HepG2 (cell line): ENCODE measurements at regions not wholly inside any gene's neighbourhood (a gene's known extent, or its start where the extent isn't known, plus 50 kb on each side); places are given as distances from the start of the nearest gene placed in this dataset.

Source experiments
- ATAC-seq: fragments of 200-7000 bp; cut with Tn5 transposase; 3 replicates; pipeline ENCODE4 v1.9.1; 2020; ENCODE audit warnings: mild to moderate bottlenecking, moderate library complexity
- BruUV-seq: library from RNA; stranded (reverse); fragments of 400-500 nt; replicated peaks from 2 replicates; lab custom pipeline; 2021; lab: Mats Ljungman, UMichigan
- CTCF ChIA-PET: fragments of 300-600 bp; formaldehyde crosslinking; extraction: SDS; loops from one replicate; lab custom pipeline; 2021; ENCODE audit warnings: low total read pairs, inconsistent platforms, low intra/inter-chr PET ratio; lab: Yijun Ruan, JAX
- POLR2A ChIA-PET: fragments of 350-600 bp; sonication (Branson Sonifier 250); formaldehyde crosslinking; loops from one replicate; lab custom pipeline; 2020; ENCODE audit warnings: antibody characterized with exemption, inconsistent platforms; lab: Yijun Ruan, JAX
- DNase-seq: peaks from one replicate; pipeline ENCODE4 v3.0.0-alpha.2; 2015; ENCODE audit warnings: low spot score
- FAIRE-seq: peaks from 3 replicates; lab custom pipeline; 2011; peaks lifted over from hg19 to GRCh38; lab: Jason Lieb, UNC
- H2AFZ ChIP-seq: one replicate; pipeline ENCODE4 v1.6.1; 2011; ENCODE audit warnings: low read length, inconsistent platforms
- H3K27ac ChIP-seq: fragments of 300-600 bp; 3 replicates; pipeline ENCODE4 v1.8.0; 2011; ENCODE audit warnings: mixed run types, mild to moderate bottlenecking, mixed read lengths, low read length, inconsistent platforms; ENCODE audit not compliant: insufficient read depth; ENCODE audit errors: extremely low read length
- H3K27me3 ChIP-seq, 2 experiments: fragments of 200-600 bp in 1 of 2; 2 replicates in 1 of 2; 3 replicates in 1 of 2; pipeline versions ENCODE4 v1.6.0 to v1.8.0; 2011; ENCODE audit warnings: low read length in 2 of 2, mild to moderate bottlenecking in 2 of 2, moderate library complexity in 2 of 2, inconsistent platforms in 1 of 2; ENCODE audit not compliant: insufficient read depth in 2 of 2, control insufficient read depth in 1 of 2
- H3K36me3 ChIP-seq, 2 experiments: fragments of 200-600 bp in 1 of 2; replicated peaks in 1 of 2; 2 replicates in 1 of 2; 3 replicates in 1 of 2; pipeline versions ENCODE4 v1.5.1 to v1.8.0; 2011; ENCODE audit warnings: low read length in 2 of 2, inconsistent platforms in 1 of 2; ENCODE audit not compliant: insufficient read depth in 2 of 2, control insufficient read depth in 1 of 2
- H3K4me1 ChIP-seq: 2 replicates; pipeline ENCODE4 v1.5.1; 2012; ENCODE audit warnings: low read length, inconsistent platforms; ENCODE audit not compliant: insufficient read depth
- H3K4me2 ChIP-seq: 2 replicates; pipeline ENCODE4 v1.6.0; 2011; ENCODE audit warnings: low read depth, low read length, inconsistent platforms
- H3K4me3 ChIP-seq, 3 experiments: fragments of 200-600 bp in 1 of 3; sonication (generic), shearing (Covaris generic) in 1 of 3; replicated peaks in 1 of 3; 2 replicates each; pipeline ENCODE4 v1.5.1; 2011 to 2016; ENCODE audit warnings: low read length in 3 of 3, inconsistent platforms in 2 of 3, low read depth in 2 of 3, mild to moderate bottlenecking in 2 of 3, control low read depth in 1 of 3, mixed read lengths in 1 of 3; ENCODE audit not compliant: insufficient read depth in 1 of 3
- H3K79me2 ChIP-seq: one replicate; pipeline ENCODE4 v1.6.1; 2011; ENCODE audit warnings: low read length, inconsistent platforms; ENCODE audit not compliant: insufficient read depth
- H3K9ac ChIP-seq: 2 replicates; pipeline ENCODE4 v1.6.0; 2011; ENCODE audit warnings: mild to moderate bottlenecking, low read depth, low read length, inconsistent platforms; ENCODE audit not compliant: insufficient read depth
- H3K9me3 ChIP-seq: 2 replicates; pipeline ENCODE4 v1.5.1; 2012; ENCODE audit warnings: mild to moderate bottlenecking, low read length
- H4K20me1 ChIP-seq: 2 replicates; pipeline ENCODE4 v1.6.0; 2011; ENCODE audit warnings: inconsistent platforms, mild to moderate bottlenecking, low read length, moderate library complexity; ENCODE audit not compliant: insufficient read depth
- CEBPB ChIP-seq: IDR thresholded peaks from 2 replicates; pipeline ENCODE4 v1.6.1; 2011; ENCODE audit warnings: low read depth, low read length, improper control_type of control experiment, borderline replicate concordance
- ESRRA ChIP-seq: sonication (generic); formaldehyde crosslinking; IDR thresholded peaks from 2 replicates; pipeline ENCODE4 v1.5.1; 2020; ENCODE audit warnings: mild to moderate bottlenecking, low read depth, missing genetic modification reagents
- KDM1A ChIP-seq: IDR thresholded peaks from 2 replicates; pipeline ENCODE4 v1.6.1; 2016; ENCODE audit warnings: missing compliant biosample characterization
- KLF11 ChIP-seq: IDR thresholded peaks from 2 replicates; pipeline ENCODE4 v1.6.1; 2016; ENCODE audit warnings: missing compliant biosample characterization
- MBNL3 ChIP-seq: fragments of 250-450 bp; sonication (Bioruptor Pico); conservative IDR thresholded peaks from 2 replicates; pipeline ENCODE4 v1.8.0; 2022; ENCODE audit warnings: mild to moderate bottlenecking, inconsistent platforms
- MTF1 ChIP-seq: sonication (generic); formaldehyde crosslinking; IDR thresholded peaks from 2 replicates; pipeline ENCODE4 v1.5.0; 2020; ENCODE audit warnings: missing genetic modification reagents
- NBN ChIP-seq: fragments of 450-650 bp; conservative IDR thresholded peaks from 2 replicates; pipeline ENCODE4 v1.6.1; 2017
- PHF21A ChIP-seq: sonication (generic); formaldehyde crosslinking; IDR thresholded peaks from 2 replicates; pipeline ENCODE4 v1.5.0; 2020; ENCODE audit warnings: mild to moderate bottlenecking, missing genetic modification reagents
- SKI ChIP-seq: fragments of 450-650 bp; IDR thresholded peaks from one replicate; pipeline ENCODE4 v1.6.1; 2018; ENCODE audit warnings: mild to moderate bottlenecking; ENCODE audit not compliant: partially characterized antibody
- SMC3 ChIP-seq: IDR thresholded peaks from 2 replicates; pipeline ENCODE4 v1.6.1; 2011; ENCODE audit warnings: low read length, improper control_type of control experiment
- SRSF9 ChIP-seq: fragments of 200-400 bp; formaldehyde crosslinking; IDR thresholded peaks from 2 replicates; pipeline ENCODE4 v1.6.1; 2018; ENCODE audit warnings: borderline replicate concordance, mild to moderate bottlenecking, low read depth, low read length; ENCODE audit not compliant: insufficient read depth, poor library complexity, severe bottlenecking
- ZEB1 ChIP-seq: IDR thresholded peaks from 2 replicates; pipeline ENCODE4 v1.6.1; 2012; ENCODE audit warnings: mild to moderate bottlenecking, low read depth, inconsistent platforms; ENCODE audit not compliant: insufficient replicate concordance
- ZFP90 ChIP-seq: sonication (generic); formaldehyde crosslinking; IDR thresholded peaks from 2 replicates; pipeline ENCODE4 v1.8.0; 2022; ENCODE audit warnings: missing genetic modification reagents, mild to moderate bottlenecking, inconsistent platforms, borderline replicate concordance
- ZFX ChIP-seq: sonication (generic); formaldehyde crosslinking; IDR thresholded peaks from 2 replicates; pipeline ENCODE4 v1.4.0; 2020; ENCODE audit warnings: mild to moderate bottlenecking, low read depth, missing genetic modification reagents, moderate library complexity
- ZNF337 ChIP-seq: sonication (generic); formaldehyde crosslinking; IDR thresholded peaks from 2 replicates; pipeline ENCODE4 v1.5.1; 2020; ENCODE audit warnings: missing genetic modification reagents, low read depth, mild to moderate bottlenecking, borderline replicate concordance
- ZNF761 ChIP-seq: sonication (generic); formaldehyde crosslinking; conservative IDR thresholded peaks from 2 replicates; pipeline ENCODE4 v1.4.0; 2020; ENCODE audit warnings: mild to moderate bottlenecking, missing genetic modification reagents
- ZZZ3 ChIP-seq: sonication (generic); formaldehyde crosslinking; IDR thresholded peaks from 2 replicates; pipeline ENCODE4 v1.4.0; 2020; ENCODE audit warnings: missing genetic modification reagents, mild to moderate bottlenecking, borderline replicate concordance
- WGBS: methylation state at CpG from one replicate; pipeline ENCODE4 v1.1.6; 2017; ENCODE audit warnings: low lambda C conversion rate; 5-methylcytosine and 5-hydroxymethylcytosine counted together
- in situ Hi-C: cut with HindIII; loops from 2 replicates; pipeline ENCODE4 v1.10.0; 2017; ENCODE audit warnings: low pct_unique_long_range_greater_than_20kb; ENCODE audit not compliant: extremely low pct_ligation_motif_present
- intact Hi-C: fragments of 100-400 bp; cut with micrococcal nuclease; formaldehyde crosslinking; loops from one replicate; pipeline ENCODE4 v1.10.0; 2022; ENCODE audit not compliant: unreplicated experiment
- TF ChIP-seq, protein P1 (sequence below): sonication (generic); formaldehyde crosslinking; conservative IDR thresholded peaks from 2 replicates; pipeline ENCODE4 v1.8.0; 2022; ENCODE audit warnings: mild to moderate bottlenecking, moderate library complexity, missing genetic modification reagents
- TF ChIP-seq, protein P2 (sequence below): IDR thresholded peaks from 2 replicates; pipeline ENCODE4 v1.6.1; 2016; ENCODE audit warnings: mild to moderate bottlenecking

DNA sequence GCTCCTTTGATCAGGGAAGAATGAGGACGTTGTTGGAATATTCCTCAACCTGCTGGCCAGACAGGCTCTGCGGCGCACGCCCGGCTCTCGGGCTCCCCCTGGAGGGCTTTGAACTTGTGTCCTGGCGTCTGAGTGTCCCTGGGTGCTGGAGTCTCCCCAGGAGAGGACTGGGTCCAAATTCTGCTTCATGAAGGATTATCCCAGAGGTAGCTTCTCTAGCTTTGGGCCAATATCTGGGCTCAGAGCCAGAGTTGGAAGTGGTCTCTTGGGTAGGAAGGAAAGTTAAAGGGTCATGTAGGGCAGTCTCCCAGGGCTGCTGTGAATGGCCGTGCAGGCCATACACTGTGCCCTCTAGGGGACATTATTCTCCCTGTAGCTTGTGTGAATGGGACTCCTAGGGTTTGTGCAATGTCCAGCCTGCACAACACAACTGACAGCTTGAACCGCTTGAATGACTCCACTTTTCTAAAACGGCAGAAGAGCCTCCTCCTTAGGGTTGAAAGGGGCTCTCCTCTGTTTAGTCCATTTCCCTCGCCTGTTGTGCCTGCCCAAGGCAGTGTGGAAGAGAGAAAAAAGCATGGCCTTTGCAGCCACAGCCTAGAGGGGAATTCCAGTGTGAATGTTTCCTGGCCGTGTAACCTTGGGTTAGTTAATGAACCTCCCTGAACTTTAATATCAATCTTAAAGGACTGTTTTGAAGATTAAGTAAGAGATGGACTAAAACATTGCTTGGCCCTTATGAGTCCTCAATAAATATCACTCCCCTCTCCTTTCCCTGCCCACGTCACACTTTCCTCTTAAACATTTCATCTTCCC is 111.2 kb upstream of the THY1 start:
- 13% methylated on average over 13 of the region's 13 CpGs for WGBS
- Histone ChIP-seq H3K9me3 (no peaks in the 10 kb centered on the region), H3K27me3 (peaks cover 3 to 50% of the 10 kb centered on the region in 2 experiments; a peak in 3 of 5 replicates), H4K20me1 (0 out of 2 replicates have a peak, but pooled peaks cover 4% of the 10 kb centered on the region), H3K79me2 (no peaks in the 10 kb centered on the region), H3K4me2 (peak overlapping the region; percentile 47; the same call in 1 of the 2 replicates), H3K4me3 (no peak overlapping the region), H3K9ac (no peak overlapping the region), H3K4me1 (peaks cover 6% of the 10 kb centered on the region; the same call in 1 of the 2 replicates), H3K36me3 (no peaks in the 10 kb centered on the region), H2AFZ (no peak overlapping the region), H3K27ac (no peak overlapping the region)
- in situ Hi-C loops, result loop anchor here (5.0 kb wide), 1 partner anchor 52 kb away; no protein-coding TSS in a partner anchor
- peak; percentile 98 for ATAC-seq
- CTCF ChIA-PET, result interaction anchor here (2.4 kb wide), 1 partner anchor 53 kb away, joined by 48 read pairs; no protein-coding TSS in a partner anchor
- DNase-seq, result peak; percentile 57
- peak; percentile 62 for FAIRE-seq
- intact Hi-C loops, result loop anchor here (1.0 kb wide), 1 partner anchor 53 kb away; no protein-coding TSS in a partner anchor
- POLR2A ChIA-PET, result interaction anchor here (0.6 kb wide), 1 partner anchor 1374 kb away, joined by 3 read pairs; no protein-coding TSS in a partner anchor
- BruUV-seq, result no TSS peak
- no peak for TF ChIP-seq NBN
- TF ChIP-seq KLF11 (CRISPR knock-in tag), result no peak
- no peak for TF ChIP-seq ZFP90 (CRISPR knock-in tag)
- no peak for TF ChIP-seq MTF1 (CRISPR knock-in tag)
- TF ChIP-seq ZFX (CRISPR knock-in tag), result peak; percentile 49; the same call in 1 of the 2 replicates
- TF ChIP-seq SRSF9, result no peak
- peak; percentile 19; the same call in 1 of the 2 replicates for TF ChIP-seq SMC3
- TF ChIP-seq MBNL3 (CRISPR knock-in tag), result no peak
- TF ChIP-seq ZNF761, result no peak
- TF ChIP-seq, protein P1, sequence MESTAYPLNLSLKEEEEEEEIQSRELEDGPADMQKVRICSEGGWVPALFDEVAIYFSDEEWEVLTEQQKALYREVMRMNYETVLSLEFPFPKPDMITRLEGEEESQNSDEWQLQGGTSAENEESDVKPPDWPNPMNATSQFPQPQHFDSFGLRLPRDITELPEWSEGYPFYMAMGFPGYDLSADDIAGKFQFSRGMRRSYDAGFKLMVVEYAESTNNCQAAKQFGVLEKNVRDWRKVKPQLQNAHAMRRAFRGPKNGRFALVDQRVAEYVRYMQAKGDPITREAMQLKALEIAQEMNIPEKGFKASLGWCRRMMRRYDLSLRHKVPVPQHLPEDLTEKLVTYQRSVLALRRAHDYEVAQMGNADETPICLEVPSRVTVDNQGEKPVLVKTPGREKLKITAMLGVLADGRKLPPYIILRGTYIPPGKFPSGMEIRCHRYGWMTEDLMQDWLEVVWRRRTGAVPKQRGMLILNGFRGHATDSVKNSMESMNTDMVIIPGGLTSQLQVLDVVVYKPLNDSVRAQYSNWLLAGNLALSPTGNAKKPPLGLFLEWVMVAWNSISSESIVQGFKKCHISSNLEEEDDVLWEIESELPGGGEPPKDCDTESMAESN, result no peak
- peak; percentile 21; the same call in 1 of the 2 replicates for TF ChIP-seq PHF21A (CRISPR knock-in tag)
- peak; percentile 46; the same call in 1 of the 2 replicates for TF ChIP-seq CEBPB
- no peak for TF ChIP-seq ZNF337
- TF ChIP-seq ZEB1, result no peak
- peak; percentile 25 for TF ChIP-seq SKI
- TF ChIP-seq, protein P2, sequence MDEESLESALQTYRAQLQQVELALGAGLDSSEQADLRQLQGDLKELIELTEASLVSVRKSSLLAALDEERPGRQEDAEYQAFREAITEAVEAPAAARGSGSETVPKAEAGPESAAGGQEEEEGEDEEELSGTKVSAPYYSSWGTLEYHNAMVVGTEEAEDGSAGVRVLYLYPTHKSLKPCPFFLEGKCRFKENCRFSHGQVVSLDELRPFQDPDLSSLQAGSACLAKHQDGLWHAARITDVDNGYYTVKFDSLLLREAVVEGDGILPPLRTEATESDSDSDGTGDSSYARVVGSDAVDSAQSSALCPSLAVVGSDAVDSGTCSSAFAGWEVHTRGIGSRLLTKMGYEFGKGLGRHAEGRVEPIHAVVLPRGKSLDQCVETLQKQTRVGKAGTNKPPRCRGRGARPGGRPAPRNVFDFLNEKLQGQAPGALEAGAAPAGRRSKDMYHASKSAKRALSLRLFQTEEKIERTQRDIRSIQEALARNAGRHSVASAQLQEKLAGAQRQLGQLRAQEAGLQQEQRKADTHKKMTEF (CRISPR knock-in tag), result 0 out of 2 replicates have a peak, but pooled peaks have one; percentile 26
- TF ChIP-seq ZZZ3, result no peak
- no peak for TF ChIP-seq ESRRA
- TF ChIP-seq KDM1A (CRISPR knock-in tag), result no peak
